Naive B cell (primary cell): ENCODE measurements at regions not wholly inside any gene's neighbourhood (a gene's known extent, or its start where the extent isn't known, plus 50 kb on each side); places are given as distances from the start of the nearest gene placed in this dataset.

ENCODE experiments used
- ATAC-seq, 2 donors: fragments of 150-1000 bp; cut with Tn5 transposase; 2 replicates each; pipeline ENCODE4 v1.10.0; 2021; ENCODE audit warnings: low read depth in 2 of 2, mild to moderate bottlenecking in 2 of 2, moderate library complexity in 2 of 2
- DNase-seq: peaks from one replicate; pipeline ENCODE4 v3.0.0; 2022
- H3K27ac Mint-ChIP-seq, 6 donors: one replicate each; pipeline ENCODE4 v1.8.0; 2020 to 2022; ENCODE audit warnings: mild to moderate bottlenecking in 6 of 6, mixed read lengths in 6 of 6, moderate library complexity in 5 of 6, inconsistent platforms in 2 of 6
- H3K27me3 Mint-ChIP-seq, 3 donors: one replicate each; pipeline ENCODE4 v1.8.0; 2021 to 2022; ENCODE audit warnings: mixed read lengths in 3 of 3, mild to moderate bottlenecking in 1 of 3
- H3K36me3 Mint-ChIP-seq, 2 donors: one replicate each; pipeline ENCODE4 v1.8.0; 2020 to 2022; ENCODE audit warnings: mixed read lengths in 2 of 2, inconsistent platforms in 1 of 2, mild to moderate bottlenecking in 1 of 2
- H3K4me1 Mint-ChIP-seq, 3 donors: one replicate each; pipeline ENCODE4 v1.8.0; 2020 to 2022; ENCODE audit warnings: mixed read lengths in 3 of 3, inconsistent platforms in 1 of 3, mild to moderate bottlenecking in 1 of 3, moderate library complexity in 1 of 3
- H3K4me3 Mint-ChIP-seq, 8 donors: one replicate each; pipeline ENCODE4 v1.8.0; 2020 to 2022; ENCODE audit warnings: mild to moderate bottlenecking in 8 of 8, mixed read lengths in 8 of 8, moderate library complexity in 8 of 8, inconsistent platforms in 2 of 8
- H3K9me3 Mint-ChIP-seq, 7 donors: one replicate each; pipeline ENCODE4 v1.8.0; 2020 to 2022; ENCODE audit warnings: mixed read lengths in 7 of 7, mild to moderate bottlenecking in 5 of 7, inconsistent platforms in 2 of 7, moderate library complexity in 1 of 7

- no peaks in the 10 kb centered on the region for H3K36me3 Mint-ChIP-seq
- H3K27ac Mint-ChIP-seq, result no peak overlapping the region
- DNase-seq (no peak), ATAC-seq (no peak)
- no peaks in the 10 kb centered on the region for H3K27me3 Mint-ChIP-seq
- no peak overlapping the region for H3K4me3 Mint-ChIP-seq
- H3K4me1 Mint-ChIP-seq, result no peaks in the 10 kb centered on the region
- H3K9me3 Mint-ChIP-seq, result peaks cover 6 to 42% (median 11%) of the 10 kb centered on the region in 7 donors
These were observed 528.2 kb downstream of the HDGFL1 start for GRCh38 chr6:23097566-23097965.

DNA sequence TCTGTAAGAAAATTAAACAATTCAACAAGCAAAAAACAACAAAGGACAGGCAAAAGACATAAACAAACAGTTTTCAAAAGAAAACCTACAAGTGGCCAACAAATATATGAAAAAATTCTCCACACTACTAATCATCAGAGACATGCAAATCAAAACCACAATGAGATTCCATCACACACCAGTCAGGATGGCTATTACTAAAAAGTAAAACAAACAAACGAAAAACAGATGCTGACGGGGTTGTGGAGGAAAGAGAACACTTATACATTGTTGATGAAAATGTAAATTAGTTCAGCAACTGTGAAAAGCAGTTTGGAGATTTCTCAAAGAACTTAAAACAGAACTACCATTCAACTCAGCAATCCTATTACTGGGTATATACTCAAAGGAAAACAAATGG is 537.6 kb downstream of the HDGFL1 start:
- DNase-seq, result no peak
- peaks cover 5 to 30% (median 13%) of the 10 kb centered on the region in 7 donors for H3K9me3 Mint-ChIP-seq
- no peaks in the 10 kb centered on the region for H3K4me1 Mint-ChIP-seq
- H3K36me3 Mint-ChIP-seq, result no peaks in the 10 kb centered on the region
- no peaks in the 10 kb centered on the region for H3K27me3 Mint-ChIP-seq
- H3K27ac Mint-ChIP-seq, result no peak overlapping the region
- H3K4me3 Mint-ChIP-seq, result no peak overlapping the region
- ATAC-seq, result no peak

DNA sequence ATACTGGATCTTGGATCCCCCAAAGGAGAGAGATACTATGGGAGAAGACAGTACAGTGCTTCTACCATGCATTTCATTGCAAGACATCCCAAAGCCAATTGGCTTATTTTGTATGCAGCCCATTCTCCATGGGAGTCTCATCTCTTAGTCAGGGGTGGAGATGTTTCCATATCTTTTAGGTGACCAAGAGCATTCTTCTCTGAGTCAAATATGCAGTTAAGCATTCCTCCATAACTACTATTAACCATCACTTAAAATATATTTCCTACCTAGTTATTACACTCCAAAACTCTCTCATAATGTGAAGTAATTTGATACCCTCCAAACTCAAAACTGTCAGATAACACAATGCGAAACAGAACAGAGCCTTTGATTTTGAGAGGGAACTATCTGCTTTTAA is 542.6 kb downstream of the HDGFL1 start:
- Mint-ChIP-seq H3K27ac (no peak overlapping the region), H3K27me3 (no peaks in the 10 kb centered on the region), H3K9me3 (peaks cover 11 to 39% (median 19%) of the 10 kb centered on the region in 7 donors), H3K36me3 (no peaks in the 10 kb centered on the region), H3K4me3 (no peak overlapping the region), H3K4me1 (no peaks in the 10 kb centered on the region)
- ATAC-seq (no peak), DNase-seq (no peak)

- Mint-ChIP-seq H3K9me3 (peaks cover 8 to 32% (median 12%) of the 10 kb centered on the region in 7 donors), H3K27ac (no peak overlapping the region), H3K4me3 (no peak overlapping the region), H3K4me1 (no peaks in the 10 kb centered on the region), H3K27me3 (no peaks in the 10 kb centered on the region), H3K36me3 (no peaks in the 10 kb centered on the region)
- ATAC-seq (no peak), DNase-seq (no peak)
These were observed 545.6 kb downstream of the HDGFL1 start for GRCh38 chr6:23114812-23115504.

GRCh38 chr6:23137611-23138010 is 568.2 kb downstream of the HDGFL1 start:
- H3K27me3 Mint-ChIP-seq, result no peaks in the 10 kb centered on the region
- ATAC-seq (no peak), DNase-seq (no peak)
- no peak overlapping the region for H3K27ac Mint-ChIP-seq
- H3K9me3 Mint-ChIP-seq, result peaks cover 0 to 25% (median 18%) of the 10 kb centered on the region in 7 donors
- H3K4me1 Mint-ChIP-seq, result no peaks in the 10 kb centered on the region
- no peak overlapping the region for H3K4me3 Mint-ChIP-seq
- H3K36me3 Mint-ChIP-seq, result peaks cover 6 to 8% of the 10 kb centered on the region in 2 donors

DNA sequence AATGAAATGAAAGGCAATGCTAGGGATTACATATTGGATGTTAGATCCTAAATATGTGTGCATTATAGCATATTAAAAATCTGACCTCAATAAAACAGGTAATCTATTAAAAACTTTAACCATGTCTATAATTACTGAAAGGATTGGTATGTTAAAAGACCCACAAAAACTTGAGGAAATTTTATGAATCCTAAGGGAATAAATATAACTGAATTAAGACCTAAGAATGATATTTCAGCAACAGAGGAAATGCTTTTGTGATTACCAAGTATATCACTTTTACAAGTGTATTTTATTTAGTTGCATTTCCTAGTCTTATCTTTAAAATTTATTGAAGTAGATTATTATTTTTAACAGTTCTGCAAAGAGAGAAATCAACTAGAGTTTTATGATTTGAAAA is 571.5 kb downstream of the HDGFL1 start:
- Mint-ChIP-seq H3K27me3 (no peaks in the 10 kb centered on the region), H3K4me1 (no peaks in the 10 kb centered on the region), H3K27ac (no peak overlapping the region), H3K9me3 (peaks cover 0 to 14% (median 7%) of the 10 kb centered on the region in 7 donors), H3K4me3 (no peak overlapping the region), H3K36me3 (peaks cover 4% of the 10 kb centered on the region in 2 donors)
- ATAC-seq (no peak), DNase-seq (no peak)

GRCh38 chr6:23145781-23146180 is 576.4 kb downstream of the HDGFL1 start:
- Mint-ChIP-seq H3K4me1 (no peaks in the 10 kb centered on the region), H3K27ac (no peak overlapping the region), H3K36me3 (no peaks in the 10 kb centered on the region), H3K4me3 (no peak overlapping the region), H3K27me3 (no peaks in the 10 kb centered on the region), H3K9me3 (peaks cover 0 to 3% (median 0%) of the 10 kb centered on the region in 7 donors)
- ATAC-seq (no peak), DNase-seq (no peak)

GRCh38 chr6:23154159-23154558 is 584.8 kb downstream of the HDGFL1 start:
- Mint-ChIP-seq H3K4me1 (no peaks in the 10 kb centered on the region), H3K9me3 (peaks cover 0 to 6% (median 2%) of the 10 kb centered on the region in 7 donors), H3K36me3 (peaks cover 0 to 2% of the 10 kb centered on the region in 2 donors), H3K27ac (no peak overlapping the region), H3K27me3 (no peaks in the 10 kb centered on the region), H3K4me3 (no peak overlapping the region)
- no peak for DNase-seq
- no peak for ATAC-seq

DNA sequence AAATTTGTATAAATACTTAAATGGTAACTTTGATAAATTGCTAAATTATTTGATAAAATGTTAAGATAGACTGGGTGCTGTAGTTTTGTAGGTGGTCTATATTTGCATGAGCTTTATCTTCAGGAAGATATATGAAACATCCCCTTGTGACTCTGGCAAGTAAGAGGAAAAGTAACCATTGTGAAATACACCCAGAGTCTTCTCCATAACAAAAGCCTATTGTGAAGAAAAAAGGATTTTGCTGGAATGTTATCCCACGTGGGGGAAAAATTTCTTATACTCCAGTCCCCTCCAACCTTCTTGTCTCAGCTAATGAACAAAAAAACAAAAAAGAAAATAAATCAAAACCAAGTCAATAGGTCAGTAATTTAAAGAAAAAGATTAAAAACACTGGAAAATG is 600.7 kb downstream of the HDGFL1 start:
- H3K36me3 Mint-ChIP-seq, result no peaks in the 10 kb centered on the region
- no peak overlapping the region for H3K27ac Mint-ChIP-seq
- DNase-seq (no peak), ATAC-seq (no peak)
- H3K4me1 Mint-ChIP-seq, result no peaks in the 10 kb centered on the region
- H3K9me3 Mint-ChIP-seq, result peaks cover 6 to 14% (median 8%) of the 10 kb centered on the region in 7 donors
- no peak overlapping the region for H3K4me3 Mint-ChIP-seq
- H3K27me3 Mint-ChIP-seq, result no peaks in the 10 kb centered on the region

GRCh38 chr6:23173234-23173633 is 603.9 kb downstream of the HDGFL1 start:
- H3K27me3 Mint-ChIP-seq, result no peaks in the 10 kb centered on the region
- no peak overlapping the region for H3K4me3 Mint-ChIP-seq
- DNase-seq (no peak), ATAC-seq (no peak)
- H3K4me1 Mint-ChIP-seq, result no peaks in the 10 kb centered on the region
- peaks cover 0 to 13% (median 3%) of the 10 kb centered on the region in 7 donors for H3K9me3 Mint-ChIP-seq
- H3K36me3 Mint-ChIP-seq, result no peaks in the 10 kb centered on the region
- H3K27ac Mint-ChIP-seq, result no peak overlapping the region

- Mint-ChIP-seq H3K27me3 (no peaks in the 10 kb centered on the region), H3K27ac (no peak overlapping the region), H3K4me3 (no peak overlapping the region), H3K36me3 (no peaks in the 10 kb centered on the region), H3K9me3 (peaks cover 0 to 13% (median 3%) of the 10 kb centered on the region in 7 donors), H3K4me1 (no peaks in the 10 kb centered on the region)
- DNase-seq (no peak), ATAC-seq (no peak)
These were observed 605.5 kb downstream of the HDGFL1 start for GRCh38 chr6:23174781-23175361.

- no peak for DNase-seq
- H3K9me3 Mint-ChIP-seq, result peaks cover 0 to 13% (median 3%) of the 10 kb centered on the region in 7 donors
- H3K4me1 Mint-ChIP-seq, result no peaks in the 10 kb centered on the region
- no peaks in the 10 kb centered on the region for H3K27me3 Mint-ChIP-seq
- no peak overlapping the region for H3K4me3 Mint-ChIP-seq
- no peak for ATAC-seq
- no peaks in the 10 kb centered on the region for H3K36me3 Mint-ChIP-seq
- H3K27ac Mint-ChIP-seq, result no peak overlapping the region
These were observed 606.0 kb downstream of the HDGFL1 start for GRCh38 chr6:23175391-23175790.

DNA sequence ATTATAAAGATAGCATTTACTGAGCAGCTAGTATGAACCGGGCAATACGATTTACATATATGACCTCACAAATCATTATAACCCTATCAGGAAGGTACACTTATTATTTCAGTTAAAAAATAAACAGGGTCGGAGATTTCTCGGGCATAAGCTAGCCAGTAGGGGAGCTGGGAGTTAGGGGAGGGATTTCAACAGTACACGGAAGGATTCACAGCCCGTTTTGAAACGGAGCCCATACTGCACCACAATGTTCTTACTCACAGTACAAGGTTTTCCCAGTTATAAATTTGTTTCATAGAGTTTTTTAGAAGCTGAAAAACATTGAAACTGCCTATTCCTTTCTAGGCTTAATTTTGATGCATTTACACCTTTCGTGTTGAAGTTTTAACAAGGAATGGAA is 607.1 kb downstream of the HDGFL1 start:
- no peaks in the 10 kb centered on the region for H3K27me3 Mint-ChIP-seq
- H3K4me1 Mint-ChIP-seq, result no peaks in the 10 kb centered on the region
- no peak for ATAC-seq
- H3K4me3 Mint-ChIP-seq, result no peak overlapping the region
- DNase-seq, result no peak
- no peaks in the 10 kb centered on the region for H3K36me3 Mint-ChIP-seq
- H3K9me3 Mint-ChIP-seq, result peaks cover 0 to 10% (median 1%) of the 10 kb centered on the region in 7 donors
- H3K27ac Mint-ChIP-seq, result no peak overlapping the region

DNA sequence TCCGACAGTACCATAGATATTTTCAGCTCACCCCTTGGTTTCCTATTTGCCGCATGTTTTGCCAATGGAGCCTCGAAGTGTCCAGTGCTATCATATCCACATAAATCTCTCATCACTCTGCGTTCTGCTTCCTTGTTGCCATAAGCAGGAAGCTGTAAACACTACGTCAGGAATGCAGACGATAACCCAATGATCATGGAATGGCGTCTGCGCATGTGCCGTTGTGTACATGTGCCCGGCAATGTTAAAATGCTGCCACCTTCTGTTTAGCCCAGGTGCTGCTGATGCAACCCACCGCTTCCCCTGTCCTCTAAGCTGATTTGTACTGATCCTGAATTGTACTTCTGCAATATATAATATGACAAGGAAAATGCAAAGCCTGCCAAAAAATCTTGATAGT is 607.5 kb downstream of the HDGFL1 start:
- H3K27ac Mint-ChIP-seq, result no peak overlapping the region
- no peaks in the 10 kb centered on the region for H3K4me1 Mint-ChIP-seq
- ATAC-seq, result no peak
- H3K9me3 Mint-ChIP-seq, result peaks cover 0 to 9% (median 1%) of the 10 kb centered on the region in 7 donors
- H3K27me3 Mint-ChIP-seq, result no peaks in the 10 kb centered on the region
- no peak overlapping the region for H3K4me3 Mint-ChIP-seq
- H3K36me3 Mint-ChIP-seq, result no peaks in the 10 kb centered on the region
- no peak for DNase-seq
